Stomach (tissue), 8 donors: ENCODE measurements at regions not wholly inside any gene's neighbourhood (a gene's known extent, or its start where the extent isn't known, plus 50 kb on each side); places are given as distances from the start of the nearest gene placed in this dataset.

ENCODE experiments used
- DNase-seq, 2 donors: peaks; one replicate each; pipeline versions ENCODE4 v3.0.0 to v3.0.0-alpha.2; 2013 to 2019
- H3K27ac ChIP-seq, 5 donors: fragments of 200-600 bp in 4 of 5; sonication (generic) in 4 of 5; one replicate each; pipeline ENCODE4 v1.5.1; 2013 to 2019; ENCODE audit warnings: mild to moderate bottlenecking in 1 of 5, moderate library complexity in 1 of 5
- H3K27me3 ChIP-seq, 3 donors: fragments of 200-600 bp; sonication (generic); one replicate each; pipeline ENCODE4 v1.5.1; 2017 to 2019; ENCODE audit warnings: mixed run types in 1 of 3
- H3K36me3 ChIP-seq, 4 donors: fragments of 200-600 bp; sonication (generic); 1 replicate in 3 of 4; 2 replicates in 1 of 4; pipeline ENCODE4 v1.5.1; 2016 to 2019
- H3K4me1 ChIP-seq, 4 donors: fragments of 200-600 bp; sonication (generic); one replicate each; pipeline ENCODE4 v1.5.1; 2016 to 2019
- H3K4me3 ChIP-seq, 4 donors: fragments of 200-600 bp; sonication (generic) in 3 of 4; one replicate each; pipeline ENCODE4 v1.5.1; 2016 to 2019; ENCODE audit warnings: mild to moderate bottlenecking in 1 of 4
- H3K9me3 ChIP-seq, 4 donors: fragments of 200-600 bp; sonication (generic); one replicate each; pipeline ENCODE4 v1.5.1; 2016 to 2019
- EP300 ChIP-seq: sonication (generic); formaldehyde crosslinking; IDR thresholded peaks from one replicate; pipeline ENCODE4 v1.6.1; 2017; ENCODE audit warnings: antibody characterized with exemption
- POLR2A ChIP-seq, 4 donors: fragments of 450-650 bp; IDR thresholded peaks; one replicate each; pipeline ENCODE4 v1.6.1; 2016; ENCODE audit warnings: antibody characterized with exemption in 4 of 4, control low read depth in 2 of 4, mild to moderate bottlenecking in 1 of 4, moderate library complexity in 1 of 4
- POLR2AphosphoS5 ChIP-seq, 3 donors: sonication (generic); formaldehyde crosslinking; IDR thresholded peaks; one replicate each; pipeline ENCODE4 v1.6.1; 2016; ENCODE audit warnings: antibody characterized with exemption in 3 of 3
- WGBS, 5 donors: extraction: QIAGEN DNeasy Blood & Tissue Kit in 3 of 5; methylation state at CpG; one replicate each; pipeline versions ENCODE4 v1.1.5 to v1.1.7; 2013 to 2018; 5-methylcytosine and 5-hydroxymethylcytosine counted together
- intact Hi-C: fragments of 100-400 bp; cut with DNase I; formaldehyde crosslinking; loops from one replicate; pipeline ENCODE4 v1.15.1; 2023; ENCODE audit warnings: low total_unique reads
- TF ChIP-seq, protein P1 (sequence below), 7 experiments: fragments of 450-650 bp in 4 of 7; fragments of 200-600 bp in 3 of 7; sonication (generic) in 3 of 7; IDR thresholded peaks; one replicate each; pipeline ENCODE4 v1.5.1; 2016 to 2019; ENCODE audit warnings: antibody characterized with exemption in 7 of 7, control low read depth in 2 of 7, mild to moderate bottlenecking in 1 of 7
- donor health status: healthy with polysubstance abuse.
- donor health status: Bipolar disorder and iron deficiency.
- donor health status: healthy.

DNA sequence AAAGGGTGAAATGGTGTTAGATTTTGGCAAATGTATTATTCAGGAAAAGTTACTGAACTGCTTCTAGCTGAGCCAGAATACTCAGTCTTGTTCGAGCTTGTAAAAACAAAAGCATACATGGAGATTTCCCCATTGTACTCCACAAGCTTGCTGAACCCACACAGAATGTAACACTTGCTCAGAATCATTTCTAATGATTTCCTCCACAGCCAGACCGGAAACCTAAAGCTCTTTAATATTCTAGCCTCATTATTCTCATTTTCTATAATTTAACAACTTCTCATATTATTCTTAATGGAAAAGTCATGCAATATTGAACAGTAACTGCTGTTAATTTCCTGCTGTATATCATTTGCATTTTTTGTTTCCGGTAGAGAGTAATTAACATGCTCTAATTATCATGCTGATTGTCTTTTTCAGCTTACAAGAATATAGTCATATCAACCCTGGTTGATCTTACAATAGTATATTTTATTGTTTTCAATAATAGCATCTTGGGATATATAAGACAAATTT, 1387.5 kb upstream of the EYS start:
- no peak for TF ChIP-seq POLR2A (IDR thresholded peaks at IDR 0.05)
- TF ChIP-seq, protein P1, sequence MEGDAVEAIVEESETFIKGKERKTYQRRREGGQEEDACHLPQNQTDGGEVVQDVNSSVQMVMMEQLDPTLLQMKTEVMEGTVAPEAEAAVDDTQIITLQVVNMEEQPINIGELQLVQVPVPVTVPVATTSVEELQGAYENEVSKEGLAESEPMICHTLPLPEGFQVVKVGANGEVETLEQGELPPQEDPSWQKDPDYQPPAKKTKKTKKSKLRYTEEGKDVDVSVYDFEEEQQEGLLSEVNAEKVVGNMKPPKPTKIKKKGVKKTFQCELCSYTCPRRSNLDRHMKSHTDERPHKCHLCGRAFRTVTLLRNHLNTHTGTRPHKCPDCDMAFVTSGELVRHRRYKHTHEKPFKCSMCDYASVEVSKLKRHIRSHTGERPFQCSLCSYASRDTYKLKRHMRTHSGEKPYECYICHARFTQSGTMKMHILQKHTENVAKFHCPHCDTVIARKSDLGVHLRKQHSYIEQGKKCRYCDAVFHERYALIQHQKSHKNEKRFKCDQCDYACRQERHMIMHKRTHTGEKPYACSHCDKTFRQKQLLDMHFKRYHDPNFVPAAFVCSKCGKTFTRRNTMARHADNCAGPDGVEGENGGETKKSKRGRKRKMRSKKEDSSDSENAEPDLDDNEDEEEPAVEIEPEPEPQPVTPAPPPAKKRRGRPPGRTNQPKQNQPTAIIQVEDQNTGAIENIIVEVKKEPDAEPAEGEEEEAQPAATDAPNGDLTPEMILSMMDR (IDR thresholded peaks at IDR 0.05), result no peak
- TF ChIP-seq EP300, result no peak
- no peak for TF ChIP-seq POLR2AphosphoS5 (IDR thresholded peaks at IDR 0.05)
- Histone ChIP-seq H3K4me1 (no peaks in the 10 kb centered on the region), H3K36me3 (no peaks in the 10 kb centered on the region), H3K4me3 (no peak overlapping the region), H3K9me3 (peaks cover 0 to 7% (median 0%) of the 10 kb centered on the region in 4 donors), H3K27ac (no peak overlapping the region), H3K27me3 (no peaks in the 10 kb centered on the region)
- 67 to 78% (median 72%) methylated on average over 3 of the region's 3 CpGs for WGBS, 5 donors
- no peak for DNase-seq
- intact Hi-C loops, result no loop called here

DNA sequence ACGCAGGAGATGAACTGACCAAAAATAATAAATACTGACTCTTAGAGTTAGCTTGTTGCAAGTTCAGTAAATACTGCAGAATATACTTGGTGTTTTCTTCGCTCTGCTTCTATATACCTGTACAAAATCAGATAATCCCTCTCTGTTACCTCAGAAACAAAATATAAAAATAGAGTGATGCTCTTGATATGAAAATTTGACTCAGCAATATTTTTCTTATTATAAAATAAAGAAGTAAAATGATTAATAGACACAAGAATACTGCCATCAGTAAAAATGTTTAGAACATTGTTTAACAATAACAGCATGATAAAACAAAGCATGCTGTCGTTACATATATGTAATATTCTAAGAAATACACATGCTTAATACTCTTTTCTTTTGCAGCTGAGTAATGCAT, 1366.9 kb upstream of the EYS start:
- Histone ChIP-seq H3K4me3 (no peak overlapping the region), H3K27ac (no peak overlapping the region), H3K4me1 (no peaks in the 10 kb centered on the region), H3K36me3 (no peaks in the 10 kb centered on the region), H3K9me3 (peaks cover 0 to 3% (median 1%) of the 10 kb centered on the region in 4 donors), H3K27me3 (no peaks in the 10 kb centered on the region)
- TF ChIP-seq POLR2AphosphoS5 (IDR thresholded peaks at IDR 0.05), result no peak
- TF ChIP-seq, protein P1 (IDR thresholded peaks at IDR 0.05), result no peak
- WGBS, 5 donors, result 43 to 66% (median 60%) methylated on average over 3 of the region's 3 CpGs
- DNase-seq, result no peak
- intact Hi-C loops, result no loop called here

DNA sequence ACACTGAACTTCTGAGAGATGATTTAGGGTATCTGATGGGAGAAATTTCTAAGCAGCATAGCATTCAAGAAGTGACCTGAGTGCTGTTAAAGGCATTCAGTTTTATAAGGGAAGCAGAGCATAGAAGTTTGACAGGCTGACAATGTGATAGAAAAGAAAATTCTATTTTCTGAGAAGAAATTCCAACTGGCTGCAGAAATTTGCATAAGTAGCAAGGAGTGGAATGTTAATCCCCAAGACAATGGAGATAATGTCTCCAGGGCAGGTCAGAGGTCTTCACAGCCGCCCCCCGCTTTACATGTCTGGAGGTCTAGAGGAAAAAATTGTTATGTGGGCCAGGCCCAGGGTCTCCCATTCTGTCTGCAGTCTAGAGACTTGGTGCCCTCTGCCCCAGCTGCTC, 1361.8 kb upstream of the EYS start:
- Histone ChIP-seq H3K36me3 (no peaks in the 10 kb centered on the region), H3K9me3 (peaks cover 0 to 16% (median 6%) of the 10 kb centered on the region in 4 donors), H3K4me1 (no peaks in the 10 kb centered on the region), H3K4me3 (no peak overlapping the region), H3K27me3 (no peaks in the 10 kb centered on the region), H3K27ac (no peak overlapping the region)
- DNase-seq, result no peak
- WGBS, 5 donors, result 91 to 100% (median 94%) methylated on average over 2 of the region's 2 CpGs
- TF ChIP-seq POLR2AphosphoS5 (IDR thresholded peaks at IDR 0.05) (no peak), EP300 (no peak), POLR2A (IDR thresholded peaks at IDR 0.05) (no peak)
- TF ChIP-seq, protein P1 (IDR thresholded peaks at IDR 0.05), result no peak
- intact Hi-C loops, result no loop called here

DNA sequence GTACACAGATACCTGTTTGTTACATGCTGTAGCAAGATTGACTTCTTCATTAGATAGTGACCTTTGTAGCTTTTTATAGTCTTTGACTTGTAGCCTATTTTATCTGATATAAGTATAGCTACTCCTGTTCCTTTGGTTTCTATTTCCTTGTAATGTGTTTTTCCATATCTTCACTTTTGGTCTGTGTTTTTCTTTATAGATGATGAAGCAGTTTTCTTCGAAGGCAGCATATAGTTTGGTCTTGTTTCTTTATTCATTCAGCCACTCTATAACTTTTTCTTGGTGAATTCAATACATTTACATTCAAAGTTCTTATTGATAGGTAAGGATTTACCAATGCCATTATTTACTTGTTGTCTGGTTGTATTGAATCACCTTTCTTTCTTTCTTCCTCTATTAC, 1357.3 kb upstream of the EYS start:
- Histone ChIP-seq H3K27ac (no peak overlapping the region), H3K36me3 (no peaks in the 10 kb centered on the region), H3K4me1 (no peaks in the 10 kb centered on the region), H3K9me3 (peaks cover 0 to 27% (median 10%) of the 10 kb centered on the region in 4 donors), H3K27me3 (no peaks in the 10 kb centered on the region), H3K4me3 (no peak overlapping the region)
- TF ChIP-seq EP300, result no peak
- TF ChIP-seq, protein P1 (IDR thresholded peaks at IDR 0.05), result no peak
- TF ChIP-seq POLR2A (IDR thresholded peaks at IDR 0.05), result no peak
- TF ChIP-seq POLR2AphosphoS5 (IDR thresholded peaks at IDR 0.05), result no peak
- WGBS, 5 donors, result 58 to 88% (median 82%) methylated on average over 1 of the region's 1 CpG
- DNase-seq, result no peak
- intact Hi-C loops, result no loop called here
